ENCODE measurements at regions not wholly inside any gene's neighbourhood (a gene's known extent, or its start where the extent isn't known, plus 50 kb on each side); places are given as distances from the start of the nearest gene placed in this dataset.

GRCh38 chr11:111444040-111444439 is 65.0 kb upstream of the POU2AF1 start:
- no peak for TF ChIP-seq CTCF (IDR thresholded peaks at IDR 0.05)

GRCh38 chr11:111443640-111444039 is 64.6 kb upstream of the POU2AF1 start:
- TF ChIP-seq CTCF (IDR thresholded peaks at IDR 0.05) = no peak

GRCh38 chr11:111443032-111443431 is 64.0 kb upstream of the POU2AF1 start:
- no peak for TF ChIP-seq CTCF (IDR thresholded peaks at IDR 0.05)

GRCh38 chr11:111441443-111441842 is 62.4 kb upstream of the POU2AF1 start:
- no peak for TF ChIP-seq CTCF (IDR thresholded peaks at IDR 0.05)

GRCh38 chr11:111440416-111441205 is 61.5 kb upstream of the POU2AF1 start:
- TF ChIP-seq CTCF (IDR thresholded peaks at IDR 0.05) = no peak

GRCh38 chr11:111439901-111440300 is 60.8 kb upstream of the POU2AF1 start:
- no peak for TF ChIP-seq CTCF (IDR thresholded peaks at IDR 0.05)

- TF ChIP-seq CTCF (IDR thresholded peaks at IDR 0.05) = no peak
These were observed 59.9 kb upstream of the POU2AF1 start for GRCh38 chr11:111438846-111439520.
